KMS-11 (cell line): ENCODE measurements at regions not wholly inside any gene's neighbourhood (a gene's known extent, or its start where the extent isn't known, plus 50 kb on each side); places are given as distances from the start of the nearest gene placed in this dataset.

Experiments
- H2AFZ ChIP-seq: fragments of 200-600 bp; sonication (generic); 2 replicates; pipeline ENCODE4 v1.6.1; 2016; ENCODE audit warnings: antibody characterized with exemption, mixed run types, low read depth
- H3K27ac ChIP-seq: fragments of 200-600 bp; sonication (generic); 2 replicates; pipeline ENCODE4 v1.6.1; 2016; ENCODE audit warnings: mild to moderate bottlenecking, mixed run types
- H3K27me3 ChIP-seq: fragments of 200-600 bp; sonication (generic); 2 replicates; pipeline ENCODE4 v1.6.1; 2017; ENCODE audit warnings: mild to moderate bottlenecking, low read depth, mixed run types, moderate library complexity; ENCODE audit not compliant: insufficient read depth
- H3K36me3 ChIP-seq: fragments of 200-600 bp; sonication (generic); 2 replicates; pipeline ENCODE4 v1.6.1; 2017; ENCODE audit warnings: mild to moderate bottlenecking, mixed run types; ENCODE audit not compliant: insufficient read depth
- H3K4me1 ChIP-seq: fragments of 200-600 bp; sonication (generic); 2 replicates; pipeline ENCODE4 v1.6.1; 2016; ENCODE audit warnings: mild to moderate bottlenecking, low read depth, mixed run types; ENCODE audit not compliant: poor library complexity, severe bottlenecking
- H3K4me2 ChIP-seq: fragments of 200-600 bp; sonication (generic); 2 replicates; pipeline ENCODE4 v1.7.0; 2016; ENCODE audit warnings: mild to moderate bottlenecking, mixed run types
- H3K4me3 ChIP-seq: fragments of 200-600 bp; sonication (generic); IDR thresholded peaks from 2 replicates; pipeline ENCODE4 v1.6.1; 2017; ENCODE audit warnings: low read depth, low read length, mixed read lengths; ENCODE audit not compliant: insufficient read depth
- H3K79me2 ChIP-seq: fragments of 200-600 bp; sonication (generic); 2 replicates; pipeline ENCODE4 v1.6.1; 2016; ENCODE audit warnings: low read depth, mixed run types; ENCODE audit not compliant: insufficient read depth
- H3K9ac ChIP-seq: fragments of 200-600 bp; sonication (generic); 2 replicates; pipeline ENCODE4 v1.6.1; 2016; ENCODE audit warnings: mild to moderate bottlenecking, mixed run types
- H4K20me1 ChIP-seq: fragments of 200-600 bp; sonication (generic); 2 replicates; pipeline ENCODE4 v1.6.1; 2016; ENCODE audit warnings: mild to moderate bottlenecking, mixed run types; ENCODE audit not compliant: insufficient read depth
- TF ChIP-seq, protein P1 (sequence below): fragments of 200-600 bp; sonication (generic); conservative IDR thresholded peaks from 2 replicates; pipeline ENCODE4 v1.6.1; 2017; ENCODE audit warnings: low read depth, mild to moderate bottlenecking, antibody characterized with exemption, low read length, moderate library complexity, mixed read lengths

GRCh38 chr7:21365866-21366624 lies 61.8 kb upstream of the SP4 start:
- H3K4me1 ChIP-seq: peaks cover under 1% of the 10 kb centered on the region
- no peak overlapping the region for H3K9ac ChIP-seq
- no peak overlapping the region for H3K4me3 ChIP-seq
- TF ChIP-seq, protein P1, sequence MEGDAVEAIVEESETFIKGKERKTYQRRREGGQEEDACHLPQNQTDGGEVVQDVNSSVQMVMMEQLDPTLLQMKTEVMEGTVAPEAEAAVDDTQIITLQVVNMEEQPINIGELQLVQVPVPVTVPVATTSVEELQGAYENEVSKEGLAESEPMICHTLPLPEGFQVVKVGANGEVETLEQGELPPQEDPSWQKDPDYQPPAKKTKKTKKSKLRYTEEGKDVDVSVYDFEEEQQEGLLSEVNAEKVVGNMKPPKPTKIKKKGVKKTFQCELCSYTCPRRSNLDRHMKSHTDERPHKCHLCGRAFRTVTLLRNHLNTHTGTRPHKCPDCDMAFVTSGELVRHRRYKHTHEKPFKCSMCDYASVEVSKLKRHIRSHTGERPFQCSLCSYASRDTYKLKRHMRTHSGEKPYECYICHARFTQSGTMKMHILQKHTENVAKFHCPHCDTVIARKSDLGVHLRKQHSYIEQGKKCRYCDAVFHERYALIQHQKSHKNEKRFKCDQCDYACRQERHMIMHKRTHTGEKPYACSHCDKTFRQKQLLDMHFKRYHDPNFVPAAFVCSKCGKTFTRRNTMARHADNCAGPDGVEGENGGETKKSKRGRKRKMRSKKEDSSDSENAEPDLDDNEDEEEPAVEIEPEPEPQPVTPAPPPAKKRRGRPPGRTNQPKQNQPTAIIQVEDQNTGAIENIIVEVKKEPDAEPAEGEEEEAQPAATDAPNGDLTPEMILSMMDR: no peak
- no peaks in the 10 kb centered on the region for H3K27me3 ChIP-seq
- no peak overlapping the region for H3K4me2 ChIP-seq
- H3K79me2 ChIP-seq: no peaks in the 10 kb centered on the region
- H4K20me1 ChIP-seq: no peaks in the 10 kb centered on the region
- H3K27ac ChIP-seq: no peak overlapping the region
- no peaks in the 10 kb centered on the region for H3K36me3 ChIP-seq
- no peak overlapping the region for H2AFZ ChIP-seq

GRCh38 chr7:21367081-21367480 lies 60.8 kb upstream of the SP4 start:
- Histone ChIP-seq H3K4me2 (no peak overlapping the region), H3K4me1 (peaks cover 9% of the 10 kb centered on the region)

GRCh38 chr7:21367537-21367936 lies 60.3 kb upstream of the SP4 start:
- Histone ChIP-seq H3K27ac (no peak overlapping the region), H3K36me3 (no peaks in the 10 kb centered on the region), H3K79me2 (no peaks in the 10 kb centered on the region), H3K27me3 (no peaks in the 10 kb centered on the region), H3K4me1 (peaks cover 9% of the 10 kb centered on the region), H3K4me2 (no peak overlapping the region), H3K9ac (no peak overlapping the region), H3K4me3 (no peak overlapping the region), H4K20me1 (no peaks in the 10 kb centered on the region), H2AFZ (no peak overlapping the region)
- TF ChIP-seq, protein P1: no peak

More at GRCh38 chr7:21367081-21367480, 60.8 kb upstream of the SP4 start:
- Histone ChIP-seq H3K9ac (no peak overlapping the region), H3K4me3 (no peak overlapping the region), H3K36me3 (no peaks in the 10 kb centered on the region), H2AFZ (no peak overlapping the region), H3K79me2 (no peaks in the 10 kb centered on the region), H3K27ac (no peak overlapping the region), H3K27me3 (no peaks in the 10 kb centered on the region), H4K20me1 (no peaks in the 10 kb centered on the region)
- TF ChIP-seq, protein P1: no peak

DNA sequence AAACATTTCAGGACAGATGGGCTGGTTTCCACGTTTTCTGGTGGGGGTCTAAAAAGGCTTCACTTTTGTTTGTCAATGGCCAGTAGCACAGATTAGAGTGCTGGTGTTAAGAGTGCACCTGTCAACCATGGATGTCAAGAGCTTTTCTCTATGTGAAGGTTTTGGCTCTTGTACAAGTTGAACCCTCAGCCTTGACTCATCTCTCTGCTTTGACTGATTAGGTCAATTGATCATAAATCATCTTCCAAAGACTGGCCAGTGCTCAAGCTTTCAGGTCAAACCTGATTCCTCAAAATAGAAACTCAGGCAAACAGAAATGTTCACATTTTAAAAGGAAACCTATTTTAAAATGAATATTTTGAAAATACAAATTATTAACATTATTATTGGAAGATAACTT lies 59.6 kb upstream of the SP4 start:
- Histone ChIP-seq H3K4me1 (peaks cover 9% of the 10 kb centered on the region), H3K4me3 (no peak overlapping the region), H3K27me3 (no peaks in the 10 kb centered on the region), H3K36me3 (no peaks in the 10 kb centered on the region), H3K4me2 (no peak overlapping the region), H4K20me1 (no peaks in the 10 kb centered on the region), H3K79me2 (no peaks in the 10 kb centered on the region), H2AFZ (no peak overlapping the region), H3K9ac (no peak overlapping the region), H3K27ac (no peak overlapping the region)
- TF ChIP-seq, protein P1: no peak
